ENCODE measurements at regions not wholly inside any gene's neighbourhood (a gene's known extent, or its start where the extent isn't known, plus 50 kb on each side); places are given as distances from the start of the nearest gene placed in this dataset.

DNA sequence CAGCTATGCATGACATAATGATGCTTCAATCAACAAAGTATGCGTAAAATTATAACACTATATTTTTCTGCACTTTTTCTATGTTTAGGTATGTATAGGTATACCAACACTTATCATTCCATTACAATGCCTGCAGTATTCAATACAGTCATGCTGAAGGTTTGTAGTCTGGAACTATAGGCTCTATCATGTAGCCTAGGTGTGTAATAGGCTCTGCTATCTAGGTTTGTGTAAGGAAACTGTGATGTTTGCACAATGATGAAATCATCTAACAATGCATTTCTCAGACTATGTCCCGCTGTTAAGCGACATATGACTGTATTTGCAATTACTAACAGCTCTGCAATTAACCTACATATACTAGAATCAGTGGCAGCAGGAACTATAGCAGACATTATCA lies 1447.5 kb downstream of the GATA3 start:
- TF ChIP-seq FOXM1 (IDR thresholded peaks at IDR 0.05; ENCODE audit: borderline replicate concordance, low read depth) (no peak), MAX (IDR thresholded peaks at IDR 0.05) (no peak), TCF12 (IDR thresholded peaks at IDR 0.05; ENCODE audit: low read depth) (no peak), REST (IDR thresholded peaks at IDR 0.05; ENCODE audit: low read depth) (no peak), RAD21 (IDR thresholded peaks at IDR 0.05; ENCODE audit: low read depth) (no peak), TAF1 (IDR thresholded peaks at IDR 0.05; ENCODE audit: low read depth) (no peak), EP300 (IDR thresholded peaks at IDR 0.05; ENCODE audit: borderline replicate concordance) (no peak), CREB1 (IDR thresholded peaks at IDR 0.05; ENCODE audit: low read depth) (no peak)
